Hematopoietic multipotent progenitor cell treated with erythropoietin and hydrocortisone succinate and interleukin-3 and kit ligand, for 6 days (in vitro differentiated cells): ENCODE measurements at regions not wholly inside any gene's neighbourhood (a gene's known extent, or its start where the extent isn't known, plus 50 kb on each side); places are given as distances from the start of the nearest gene placed in this dataset.

Experiments used
- DNase-seq: peaks from one replicate; pipeline ENCODE4 v3.0.0-alpha.2; 2015

- no peak for DNase-seq
These were observed 715.3 kb upstream of the WWC1 start for GRCh38 chr5:167576126-167576525.

- no peak for DNase-seq
These were observed 714.5 kb upstream of the WWC1 start for GRCh38 chr5:167576897-167577296.

GRCh38 chr5:167577616-167578015, 713.8 kb upstream of the WWC1 start:
- DNase-seq: no peak

- no peak for DNase-seq
These were observed 712.3 kb upstream of the WWC1 start for GRCh38 chr5:167578977-167579692.

- no peak for DNase-seq
These were observed 711.8 kb upstream of the WWC1 start for GRCh38 chr5:167579693-167580055.

- no peak for DNase-seq
These were observed 710.8 kb upstream of the WWC1 start for GRCh38 chr5:167580608-167581007.

GRCh38 chr5:167582283-167582682, 709.2 kb upstream of the WWC1 start:
- no peak for DNase-seq

- no peak for DNase-seq
These were observed 708.6 kb upstream of the WWC1 start for GRCh38 chr5:167582886-167583285.

- no peak for DNase-seq
These were observed 706.3 kb upstream of the WWC1 start for GRCh38 chr5:167585184-167585583.

- peak; percentile 6 for DNase-seq
These were observed 703.5 kb upstream of the WWC1 start for GRCh38 chr5:167587772-167588437.

- DNase-seq: no peak
These were observed 699.3 kb upstream of the WWC1 start for GRCh38 chr5:167592114-167592513.

- no peak for DNase-seq
These were observed 698.0 kb upstream of the WWC1 start for GRCh38 chr5:167593329-167594060.

- no peak for DNase-seq
These were observed 697.4 kb upstream of the WWC1 start for GRCh38 chr5:167594061-167594435.

- no peak for DNase-seq
These were observed 696.7 kb upstream of the WWC1 start for GRCh38 chr5:167594750-167595149.

- no peak for DNase-seq
These were observed 696.2 kb upstream of the WWC1 start for GRCh38 chr5:167595196-167595595.

- DNase-seq: no peak
These were observed 693.3 kb upstream of the WWC1 start for GRCh38 chr5:167598166-167598565.

- no peak for DNase-seq
These were observed 689.4 kb upstream of the WWC1 start for GRCh38 chr5:167602067-167602466.

- no peak for DNase-seq
These were observed 688.3 kb upstream of the WWC1 start for GRCh38 chr5:167603135-167603534.

- no peak for DNase-seq
These were observed 682.8 kb upstream of the WWC1 start for GRCh38 chr5:167608390-167609272.

- no peak for DNase-seq
These were observed 677.0 kb upstream of the WWC1 start for GRCh38 chr5:167614294-167615021.

GRCh38 chr5:167616043-167616890, 675.2 kb upstream of the WWC1 start:
- DNase-seq: no peak
